Ishikawa (cell line): ENCODE measurements at regions not wholly inside any gene's neighbourhood (a gene's known extent, or its start where the extent isn't known, plus 50 kb on each side); places are given as distances from the start of the nearest gene placed in this dataset.

ENCODE experiments used
- CEBPB ChIP-seq: IDR thresholded peaks from 2 replicates; pipeline ENCODE4 v1.6.1; 2012
- CREB1 ChIP-seq: IDR thresholded peaks from 2 replicates; pipeline ENCODE4 v1.6.1; 2012; ENCODE audit warnings: low read depth
- EGR1 ChIP-seq: IDR thresholded peaks from 2 replicates; pipeline ENCODE4 v1.6.1; 2012
- EP300 ChIP-seq: IDR thresholded peaks from 2 replicates; pipeline ENCODE4 v1.6.1; 2012; ENCODE audit warnings: borderline replicate concordance
- FOXM1 ChIP-seq: IDR thresholded peaks from 2 replicates; pipeline ENCODE4 v1.6.1; 2012; ENCODE audit warnings: low read depth, borderline replicate concordance
- NFIC ChIP-seq: IDR thresholded peaks from 2 replicates; pipeline ENCODE4 v1.6.1; 2012
- RAD21 ChIP-seq: IDR thresholded peaks from 2 replicates; pipeline ENCODE4 v1.6.1; 2012; ENCODE audit warnings: low read depth
- TAF1 ChIP-seq: IDR thresholded peaks from 2 replicates; pipeline ENCODE4 v1.6.1; 2012; ENCODE audit warnings: low read depth, mild to moderate bottlenecking
- TEAD4 ChIP-seq: IDR thresholded peaks from 2 replicates; pipeline ENCODE4 v1.6.1; 2012
- YY1 ChIP-seq: IDR thresholded peaks from 2 replicates; pipeline ENCODE4 v1.6.1; 2012; ENCODE audit warnings: low read depth
- ZBTB7A ChIP-seq: IDR thresholded peaks from 2 replicates; pipeline ENCODE4 v1.6.1; 2012; ENCODE audit warnings: low read depth
- TF ChIP-seq, protein P1 (sequence below): IDR thresholded peaks from 2 replicates; pipeline ENCODE4 v1.6.1; 2012
- TF ChIP-seq, protein P2 (sequence below): IDR thresholded peaks from 2 replicates; pipeline ENCODE4 v1.6.1; 2012; ENCODE audit warnings: low read depth, mild to moderate bottlenecking
- TF ChIP-seq, protein P3 (sequence below): IDR thresholded peaks from 2 replicates; pipeline ENCODE4 v1.6.1; 2012

DNA sequence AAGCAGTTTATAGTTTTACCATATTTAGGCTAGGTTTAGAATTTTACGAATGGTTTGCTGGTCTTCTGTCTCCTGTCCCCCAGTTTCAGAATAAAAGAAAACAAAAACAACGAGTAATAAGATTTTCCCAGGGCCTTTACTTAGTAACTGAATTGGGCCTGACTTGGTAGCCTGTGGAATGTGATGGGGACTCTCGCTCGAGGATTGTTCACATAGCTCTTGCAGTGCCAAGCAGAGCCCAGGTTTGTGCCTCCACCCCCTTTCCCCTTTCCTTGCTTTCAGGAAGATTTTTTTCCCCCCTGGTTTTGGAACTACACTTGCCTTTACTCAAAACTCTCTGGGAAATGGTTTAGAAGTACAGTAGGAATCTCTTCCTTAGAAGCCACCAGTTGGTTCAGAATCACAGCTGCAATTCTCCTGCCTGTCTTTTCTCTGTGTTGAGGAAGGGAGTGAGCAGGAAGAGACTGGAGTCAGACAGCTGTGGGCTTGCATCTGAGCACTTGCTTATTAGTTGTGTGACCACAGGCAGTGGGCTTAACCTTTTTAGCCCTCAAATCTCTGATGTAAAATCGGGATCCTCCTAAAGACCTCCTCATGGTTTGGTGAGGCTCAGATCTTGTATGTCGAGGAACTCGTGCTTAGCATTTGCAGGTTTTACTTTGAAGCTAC is 501.2 kb downstream of the PCNX1 start:
- no peak for TF ChIP-seq ZBTB7A
- TF ChIP-seq, protein P1, sequence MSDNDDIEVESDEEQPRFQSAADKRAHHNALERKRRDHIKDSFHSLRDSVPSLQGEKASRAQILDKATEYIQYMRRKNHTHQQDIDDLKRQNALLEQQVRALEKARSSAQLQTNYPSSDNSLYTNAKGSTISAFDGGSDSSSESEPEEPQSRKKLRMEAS, result no peak

DNA sequence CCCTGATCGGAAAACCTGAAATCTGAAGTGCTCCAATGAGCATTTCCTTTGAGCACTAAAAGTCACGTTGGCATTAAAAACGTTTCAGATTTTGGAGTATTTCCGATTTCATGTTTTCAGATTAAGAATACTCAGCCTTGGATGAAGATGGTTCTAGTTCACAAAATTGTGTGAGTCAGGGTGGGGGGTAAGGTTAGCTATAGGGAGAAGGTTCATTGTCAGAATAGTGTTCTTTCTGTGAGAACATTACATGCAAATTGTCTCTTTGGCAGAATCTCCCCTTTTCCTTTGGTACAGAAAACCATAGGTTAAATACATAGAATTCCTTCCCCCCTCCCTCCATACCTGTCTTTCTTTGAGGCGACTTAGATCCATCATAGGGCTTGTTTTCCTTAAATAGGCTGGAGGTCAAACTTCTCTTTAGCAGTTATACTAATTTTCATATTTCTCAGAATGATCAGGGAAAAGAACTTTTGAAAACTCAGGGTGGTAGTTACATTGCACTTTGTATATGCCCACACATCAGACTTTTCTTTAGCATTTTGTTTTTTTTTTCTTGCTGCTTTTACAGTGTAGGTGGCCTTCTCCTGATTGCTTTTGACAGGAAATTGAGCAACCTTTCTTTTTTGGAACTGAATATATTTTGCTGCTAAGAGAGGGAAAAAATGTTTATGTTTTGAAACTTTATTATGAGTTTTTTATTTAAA is 503.5 kb downstream of the PCNX1 start:
- TF ChIP-seq, protein P2, sequence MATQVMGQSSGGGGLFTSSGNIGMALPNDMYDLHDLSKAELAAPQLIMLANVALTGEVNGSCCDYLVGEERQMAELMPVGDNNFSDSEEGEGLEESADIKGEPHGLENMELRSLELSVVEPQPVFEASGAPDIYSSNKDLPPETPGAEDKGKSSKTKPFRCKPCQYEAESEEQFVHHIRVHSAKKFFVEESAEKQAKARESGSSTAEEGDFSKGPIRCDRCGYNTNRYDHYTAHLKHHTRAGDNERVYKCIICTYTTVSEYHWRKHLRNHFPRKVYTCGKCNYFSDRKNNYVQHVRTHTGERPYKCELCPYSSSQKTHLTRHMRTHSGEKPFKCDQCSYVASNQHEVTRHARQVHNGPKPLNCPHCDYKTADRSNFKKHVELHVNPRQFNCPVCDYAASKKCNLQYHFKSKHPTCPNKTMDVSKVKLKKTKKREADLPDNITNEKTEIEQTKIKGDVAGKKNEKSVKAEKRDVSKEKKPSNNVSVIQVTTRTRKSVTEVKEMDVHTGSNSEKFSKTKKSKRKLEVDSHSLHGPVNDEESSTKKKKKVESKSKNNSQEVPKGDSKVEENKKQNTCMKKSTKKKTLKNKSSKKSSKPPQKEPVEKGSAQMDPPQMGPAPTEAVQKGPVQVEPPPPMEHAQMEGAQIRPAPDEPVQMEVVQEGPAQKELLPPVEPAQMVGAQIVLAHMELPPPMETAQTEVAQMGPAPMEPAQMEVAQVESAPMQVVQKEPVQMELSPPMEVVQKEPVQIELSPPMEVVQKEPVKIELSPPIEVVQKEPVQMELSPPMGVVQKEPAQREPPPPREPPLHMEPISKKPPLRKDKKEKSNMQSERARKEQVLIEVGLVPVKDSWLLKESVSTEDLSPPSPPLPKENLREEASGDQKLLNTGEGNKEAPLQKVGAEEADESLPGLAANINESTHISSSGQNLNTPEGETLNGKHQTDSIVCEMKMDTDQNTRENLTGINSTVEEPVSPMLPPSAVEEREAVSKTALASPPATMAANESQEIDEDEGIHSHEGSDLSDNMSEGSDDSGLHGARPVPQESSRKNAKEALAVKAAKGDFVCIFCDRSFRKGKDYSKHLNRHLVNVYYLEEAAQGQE, result no peak
- TF ChIP-seq TEAD4, result no peak

DNA sequence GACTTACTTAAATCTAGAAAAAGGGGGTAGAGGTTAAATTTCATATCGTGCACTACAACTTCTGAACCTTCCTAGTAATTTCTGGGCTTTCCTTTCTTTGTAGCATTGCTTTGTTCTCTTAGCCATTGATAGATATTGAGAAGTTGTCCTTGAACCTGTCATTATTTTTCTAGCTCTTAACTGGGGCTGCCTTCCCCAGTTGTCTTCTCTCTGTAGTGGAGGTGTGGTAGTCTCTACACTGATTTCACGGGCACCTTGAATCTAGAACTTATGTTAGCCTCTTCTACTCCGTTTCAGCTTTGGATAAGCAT is 504.0 kb downstream of the PCNX1 start:
- no peak for TF ChIP-seq TAF1
- no peak for TF ChIP-seq CEBPB
- no peak for TF ChIP-seq EP300
- no peak for TF ChIP-seq RAD21
- TF ChIP-seq, protein P1, result no peak
- TF ChIP-seq, protein P2, result no peak
- TF ChIP-seq, protein P3, sequence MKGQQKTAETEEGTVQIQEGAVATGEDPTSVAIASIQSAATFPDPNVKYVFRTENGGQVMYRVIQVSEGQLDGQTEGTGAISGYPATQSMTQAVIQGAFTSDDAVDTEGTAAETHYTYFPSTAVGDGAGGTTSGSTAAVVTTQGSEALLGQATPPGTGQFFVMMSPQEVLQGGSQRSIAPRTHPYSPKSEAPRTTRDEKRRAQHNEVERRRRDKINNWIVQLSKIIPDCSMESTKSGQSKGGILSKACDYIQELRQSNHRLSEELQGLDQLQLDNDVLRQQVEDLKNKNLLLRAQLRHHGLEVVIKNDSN, result no peak
- no peak for TF ChIP-seq CREB1
- TF ChIP-seq NFIC, result no peak
- TF ChIP-seq ZBTB7A, result no peak
- TF ChIP-seq TEAD4, result no peak
- TF ChIP-seq YY1, result no peak
- no peak for TF ChIP-seq FOXM1
- no peak for TF ChIP-seq EGR1

DNA sequence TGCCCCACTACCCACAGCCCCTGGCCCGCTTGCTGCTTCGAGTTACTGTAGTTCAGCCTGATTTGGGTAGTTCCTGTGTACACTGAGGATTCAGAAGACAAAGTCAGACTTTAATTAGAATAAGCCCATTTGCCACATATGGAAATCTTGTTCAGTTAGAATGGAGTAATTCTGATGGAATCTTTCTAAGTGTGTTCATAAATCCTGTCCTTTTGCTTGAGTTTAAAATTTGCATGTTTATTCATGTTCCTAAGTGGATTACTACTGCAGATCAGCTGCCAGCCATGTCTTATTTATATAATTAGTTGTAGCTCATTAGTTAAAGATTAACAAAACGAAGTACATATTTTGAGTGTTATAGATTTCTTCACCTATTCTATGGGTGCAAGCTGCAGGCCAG is 504.5 kb downstream of the PCNX1 start:
- TF ChIP-seq NFIC (no peak), YY1 (no peak), FOXM1 (no peak), TEAD4 (no peak), TAF1 (no peak), RAD21 (no peak), ZBTB7A (no peak), EP300 (no peak), CREB1 (no peak), CEBPB (no peak)
- TF ChIP-seq, protein P2, result no peak
- TF ChIP-seq, protein P3, result no peak
- TF ChIP-seq, protein P1, result no peak
